Caki2 (cell line): ENCODE measurements at regions not wholly inside any gene's neighbourhood (a gene's known extent, or its start where the extent isn't known, plus 50 kb on each side); places are given as distances from the start of the nearest gene placed in this dataset.

ENCODE experiments used
- DNase-seq: peaks from one replicate; pipeline ENCODE4 v3.0.0-alpha.2; 2015; ENCODE audit warnings: low read depth
- in situ Hi-C: cut with HindIII; loops from 2 replicates; pipeline ENCODE4 v1.10.0; 2016; ENCODE audit warnings: low sequenced_read_pairs, low pct_unique_long_range_greater_than_20kb, mixed read lengths

- in situ Hi-C loops: no loop called here
- DNase-seq: no peak
Observed at GRCh38 chr16:9232102-9232770, 140.8 kb downstream of the HAPSTR1 start.

- no peak for DNase-seq
- in situ Hi-C loops: no loop called here
Observed at GRCh38 chr16:9235867-9236266, 144.4 kb downstream of the HAPSTR1 start.

- in situ Hi-C loops: no loop called here
- DNase-seq: no peak
Observed at GRCh38 chr16:9236319-9236718, 144.9 kb downstream of the HAPSTR1 start.

GRCh38 chr16:9238346-9238745 is 146.9 kb downstream of the HAPSTR1 start:
- in situ Hi-C loops: no loop called here

GRCh38 chr16:9241177-9241576 is 149.7 kb downstream of the HAPSTR1 start:
- in situ Hi-C loops: no loop called here
- no peak for DNase-seq

More at GRCh38 chr16:9238346-9238745, 146.9 kb downstream of the HAPSTR1 start:
- no peak for DNase-seq

GRCh38 chr16:9248162-9248561 is 156.7 kb downstream of the HAPSTR1 start:
- in situ Hi-C loops: no loop called here
- DNase-seq: no peak

- DNase-seq: no peak
- in situ Hi-C loops: no loop called here
Observed at GRCh38 chr16:9249534-9249933, 158.1 kb downstream of the HAPSTR1 start.

GRCh38 chr16:9251026-9251425 is 159.6 kb downstream of the HAPSTR1 start:
- in situ Hi-C loops: no loop called here
- DNase-seq: no peak

GRCh38 chr16:9254863-9255262 is 163.4 kb downstream of the HAPSTR1 start:
- DNase-seq: no peak
- in situ Hi-C loops: no loop called here

- DNase-seq: peak; percentile 12
Observed at GRCh38 chr16:9256196-9256595, 164.8 kb downstream of the HAPSTR1 start.

GRCh38 chr16:9257843-9258242 is 166.4 kb downstream of the HAPSTR1 start:
- in situ Hi-C loops: no loop called here

More at GRCh38 chr16:9256196-9256595, 164.8 kb downstream of the HAPSTR1 start:
- in situ Hi-C loops: no loop called here

GRCh38 chr16:9258423-9259051 is 167.1 kb downstream of the HAPSTR1 start:
- DNase-seq: peak; percentile 15
- in situ Hi-C loops: no loop called here

More at GRCh38 chr16:9257843-9258242, 166.4 kb downstream of the HAPSTR1 start:
- DNase-seq: no peak

- no peak for DNase-seq
- in situ Hi-C loops: no loop called here
Observed at GRCh38 chr16:9259914-9260608, 168.6 kb downstream of the HAPSTR1 start.

GRCh38 chr16:9260666-9261065 is 169.2 kb downstream of the HAPSTR1 start:
- DNase-seq: no peak
- in situ Hi-C loops: no loop called here

- in situ Hi-C loops: no loop called here
- no peak for DNase-seq
Observed at GRCh38 chr16:9261376-9261775, 169.9 kb downstream of the HAPSTR1 start.

GRCh38 chr16:9262941-9263715 is 171.7 kb downstream of the HAPSTR1 start:
- in situ Hi-C loops: no loop called here

GRCh38 chr16:9264067-9264466 is 172.6 kb downstream of the HAPSTR1 start:
- in situ Hi-C loops: no loop called here
- no peak for DNase-seq

More at GRCh38 chr16:9262941-9263715, 171.7 kb downstream of the HAPSTR1 start:
- DNase-seq: no peak

GRCh38 chr16:9268446-9268845 is 177.0 kb downstream of the HAPSTR1 start:
- no peak for DNase-seq
- in situ Hi-C loops: no loop called here

- DNase-seq: no peak
- in situ Hi-C loops: no loop called here
Observed at GRCh38 chr16:9270424-9270823, 179.0 kb downstream of the HAPSTR1 start.
